Astrocyte (in vitro differentiated cells and primary cell): ENCODE measurements at regions not wholly inside any gene's neighbourhood (a gene's known extent, or its start where the extent isn't known, plus 50 kb on each side); places are given as distances from the start of the nearest gene placed in this dataset.

Experiments used
- CTCF ChIP-seq: IDR thresholded peaks from 2 replicates; pipeline ENCODE4 v1.5.1; 2011; ENCODE audit warnings: low read depth, mild to moderate bottlenecking, inconsistent platforms, low read length, moderate library complexity; ENCODE audit not compliant: insufficient read depth
- EZH2 ChIP-seq: IDR thresholded peaks from 2 replicates; pipeline ENCODE4 v1.6.1; 2012; ENCODE audit warnings: mild to moderate bottlenecking, low read length, inconsistent platforms; ENCODE audit not compliant: insufficient read depth

GRCh38 chr1:42033629-42034028, 114.9 kb upstream of the HIVEP3 start:
- TF ChIP-seq CTCF = no peak
- no peak for TF ChIP-seq EZH2
